Gastrocnemius medialis (tissue), 4 donors: ENCODE measurements at regions not wholly inside any gene's neighbourhood (a gene's known extent, or its start where the extent isn't known, plus 50 kb on each side); places are given as distances from the start of the nearest gene placed in this dataset.
"Not testable (repeated sequence)": the region's sequence is repeated elsewhere in the genome, so short reads cannot be mapped to it uniquely, and the experiment has no call there.

ENCODE experiments used
- POLR2A ChIP-seq, 2 donors: fragments of 450-650 bp; IDR thresholded peaks; one replicate each; pipeline ENCODE4 v1.6.1; 2017; ENCODE audit warnings: antibody characterized with exemption in 2 of 2, mild to moderate bottlenecking in 2 of 2, moderate library complexity in 2 of 2
- TF ChIP-seq, protein P1 (sequence below), 5 experiments: fragments of 450-650 bp in 3 of 5; fragments of 200-600 bp in 2 of 5; sonication (generic) in 2 of 5; IDR thresholded peaks in 4 of 5; conservative IDR thresholded peaks in 1 of 5; 1 replicate in 4 of 5; 2 replicates in 1 of 5; pipeline ENCODE4 v1.5.1; 2016 to 2019; ENCODE audit warnings: antibody characterized with exemption in 5 of 5, mild to moderate bottlenecking in 3 of 5, moderate library complexity in 3 of 5

DNA sequence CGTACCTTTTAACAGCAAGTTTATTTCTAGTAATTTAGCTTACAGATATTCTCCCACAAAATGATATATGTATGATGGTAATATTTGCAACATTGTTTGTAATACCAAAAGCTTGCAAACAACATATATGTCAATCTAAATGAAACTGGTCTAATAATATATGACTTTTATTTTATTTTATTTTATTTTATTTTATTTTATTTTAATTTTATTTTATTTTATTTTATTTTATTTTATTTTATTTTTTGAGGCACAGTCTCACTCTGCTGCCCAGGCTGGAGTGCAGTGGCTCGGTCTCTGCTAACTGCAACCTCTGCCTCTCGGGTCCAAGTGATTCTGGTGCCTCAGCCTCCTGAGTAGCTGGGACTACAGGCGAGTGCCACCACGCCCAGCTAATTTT, 94.6 kb upstream of the ABCA1 start:
- TF ChIP-seq, protein P1, sequence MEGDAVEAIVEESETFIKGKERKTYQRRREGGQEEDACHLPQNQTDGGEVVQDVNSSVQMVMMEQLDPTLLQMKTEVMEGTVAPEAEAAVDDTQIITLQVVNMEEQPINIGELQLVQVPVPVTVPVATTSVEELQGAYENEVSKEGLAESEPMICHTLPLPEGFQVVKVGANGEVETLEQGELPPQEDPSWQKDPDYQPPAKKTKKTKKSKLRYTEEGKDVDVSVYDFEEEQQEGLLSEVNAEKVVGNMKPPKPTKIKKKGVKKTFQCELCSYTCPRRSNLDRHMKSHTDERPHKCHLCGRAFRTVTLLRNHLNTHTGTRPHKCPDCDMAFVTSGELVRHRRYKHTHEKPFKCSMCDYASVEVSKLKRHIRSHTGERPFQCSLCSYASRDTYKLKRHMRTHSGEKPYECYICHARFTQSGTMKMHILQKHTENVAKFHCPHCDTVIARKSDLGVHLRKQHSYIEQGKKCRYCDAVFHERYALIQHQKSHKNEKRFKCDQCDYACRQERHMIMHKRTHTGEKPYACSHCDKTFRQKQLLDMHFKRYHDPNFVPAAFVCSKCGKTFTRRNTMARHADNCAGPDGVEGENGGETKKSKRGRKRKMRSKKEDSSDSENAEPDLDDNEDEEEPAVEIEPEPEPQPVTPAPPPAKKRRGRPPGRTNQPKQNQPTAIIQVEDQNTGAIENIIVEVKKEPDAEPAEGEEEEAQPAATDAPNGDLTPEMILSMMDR (IDR thresholded peaks at IDR 0.05 in 4 of 5, conservative IDR thresholded peaks at IDR 0.05 in 1 of 5) = not testable (repeated sequence)
- not testable (repeated sequence) for TF ChIP-seq POLR2A (IDR thresholded peaks at IDR 0.05)
